GM12878 (cell line): ENCODE measurements at regions not wholly inside any gene's neighbourhood (a gene's known extent, or its start where the extent isn't known, plus 50 kb on each side); places are given as distances from the start of the nearest gene placed in this dataset.

Experiments used
- ATAC-seq: fragments of 200-7000 bp; cut with Tn5 transposase; 3 replicates; pipeline ENCODE4 v1.9.1; 2020; ENCODE audit warnings: mild to moderate bottlenecking, moderate library complexity
- BruUV-seq: library from RNA; stranded (reverse); fragments of 400-500 nt; replicated peaks from 2 replicates; lab custom pipeline; 2021; lab: Mats Ljungman, UMichigan
- CTCF ChIA-PET: fragments of 300-600 bp; sonication (Branson Sonifier 250); formaldehyde crosslinking; extraction: SDS; loops from one replicate; lab custom pipeline; 2021; ENCODE audit warnings: inconsistent platforms; lab: Yijun Ruan, JAX
- POLR2A ChIA-PET: fragments of 350-600 bp; formaldehyde crosslinking; extraction: SDS; loops from one replicate; lab custom pipeline; 2021; ENCODE audit warnings: inconsistent platforms; lab: Charles Lee
- RAD21 ChIA-PET: fragments of 300-600 bp; sonication (Branson Sonifier 250); formaldehyde crosslinking; loops from one replicate; lab custom pipeline; 2023; ENCODE audit warnings: antibody characterized with exemption; ENCODE audit not compliant: unreplicated experiment; lab: Charles Lee
- SMC1A ChIA-PET: fragments of 300-600 bp; sonication (Branson Sonifier 250); formaldehyde crosslinking; loops from one replicate; lab custom pipeline; 2023; ENCODE audit not compliant: unreplicated experiment, uncharacterized antibody; lab: Charles Lee
- DNase-seq: peaks from one replicate; pipeline ENCODE4 v3.0.0-alpha.2; 2011; ENCODE audit warnings: low read depth, low spot score
- FAIRE-seq: peaks from 3 replicates; lab custom pipeline; 2011; peaks lifted over from hg19 to GRCh38; lab: Jason Lieb, UNC
- H2AFZ ChIP-seq: 2 replicates; pipeline ENCODE4 v1.6.0; 2011; ENCODE audit warnings: low read depth, low read length, control low read depth; ENCODE audit not compliant: control insufficient read depth
- H3K27ac ChIP-seq: 2 replicates; pipeline ENCODE4 v1.5.1; 2011; ENCODE audit warnings: control low read depth; ENCODE audit not compliant: control insufficient read depth, insufficient read depth
- H3K27me3 ChIP-seq, 2 experiments: replicated peaks in 1 of 2; 2 replicates each; pipeline versions ENCODE4 v1.6.0 to v1.6.1; 2011; ENCODE audit warnings: low read length in 1 of 2; ENCODE audit not compliant: control insufficient read depth in 2 of 2, insufficient read depth in 2 of 2
- H3K36me3 ChIP-seq, 2 experiments: 2 replicates each; pipeline ENCODE4 v1.5.1; 2011; ENCODE audit warnings: low read length in 1 of 2; ENCODE audit not compliant: control insufficient read depth in 2 of 2, insufficient read depth in 2 of 2
- H3K4me1 ChIP-seq: 2 replicates; pipeline ENCODE4 v1.6.1; 2011; ENCODE audit warnings: mild to moderate bottlenecking, low read length, moderate library complexity, mixed read lengths; ENCODE audit not compliant: control insufficient read depth, insufficient read depth
- H3K4me2 ChIP-seq: 2 replicates; pipeline ENCODE4 v1.6.0; 2011; ENCODE audit warnings: control low read depth; ENCODE audit not compliant: control insufficient read depth, insufficient read depth
- H3K4me3 ChIP-seq: fragments of 200-600 bp; sonication (generic); 2 replicates; pipeline ENCODE4 v1.5.1; 2016
- H3K79me2 ChIP-seq: 2 replicates; pipeline ENCODE4 v1.6.0; 2011; ENCODE audit warnings: low read length; ENCODE audit not compliant: control insufficient read depth, insufficient read depth
- H3K9ac ChIP-seq: 2 replicates; pipeline ENCODE4 v1.8.0; 2011; ENCODE audit warnings: low read length, control low read depth, mixed read lengths; ENCODE audit not compliant: control insufficient read depth, insufficient read depth
- H3K9me3 ChIP-seq: replicated peaks from 3 replicates; pipeline ENCODE4 v1.5.1; 2011; ENCODE audit warnings: mild to moderate bottlenecking, low read length; ENCODE audit not compliant: control insufficient read depth, insufficient read depth
- H4K20me1 ChIP-seq: 2 replicates; pipeline ENCODE4 v1.6.0; 2011; ENCODE audit not compliant: control insufficient read depth, insufficient read depth
- BRCA1 ChIP-seq: IDR thresholded peaks from 2 replicates; pipeline ENCODE4 v1.6.1; 2011; ENCODE audit warnings: low read depth, low read length, improper control_type of control experiment
- NRF1 ChIP-seq: conservative IDR thresholded peaks from 2 replicates; pipeline ENCODE4 v1.6.1; 2011; ENCODE audit warnings: mild to moderate bottlenecking, low read depth, low read length, improper control_type of control experiment
- PAX5 ChIP-seq: IDR thresholded peaks from 2 replicates; pipeline ENCODE4 v1.6.1; 2011; ENCODE audit warnings: low read depth, low read length, borderline replicate concordance
- SMAD5 ChIP-seq: IDR thresholded peaks from 2 replicates; pipeline ENCODE4 v1.6.1; 2016; ENCODE audit warnings: antibody characterized with exemption, low read depth
- WGBS: methylation state at CpG from one replicate; pipeline ENCODE4 v1.1.6; 2016; ENCODE audit warnings: low lambda C conversion rate; ENCODE audit not compliant: insufficient replicate concordance, insufficient coverage; ENCODE audit errors: missing lambda C conversion rate; 5-methylcytosine and 5-hydroxymethylcytosine counted together
- in situ Hi-C: fragments of 300-500 bp; cut with MboI; formaldehyde crosslinking; loops from 9 replicates; pipeline ENCODE4 v1.14.3; 2018; ENCODE audit warnings: mixed read lengths
- intact Hi-C: fragments of 100-400 bp; cut with micrococcal nuclease; formaldehyde crosslinking; loops from one replicate; pipeline ENCODE4 v1.14.2; 2022; ENCODE audit not compliant: unreplicated experiment
- TF ChIP-seq, protein P1 (sequence below): fragments of 450-650 bp; IDR thresholded peaks from 2 replicates; pipeline ENCODE4 v1.6.1; 2018; ENCODE audit warnings: mild to moderate bottlenecking, low read depth, moderate library complexity; ENCODE audit not compliant: partially characterized antibody

DNA sequence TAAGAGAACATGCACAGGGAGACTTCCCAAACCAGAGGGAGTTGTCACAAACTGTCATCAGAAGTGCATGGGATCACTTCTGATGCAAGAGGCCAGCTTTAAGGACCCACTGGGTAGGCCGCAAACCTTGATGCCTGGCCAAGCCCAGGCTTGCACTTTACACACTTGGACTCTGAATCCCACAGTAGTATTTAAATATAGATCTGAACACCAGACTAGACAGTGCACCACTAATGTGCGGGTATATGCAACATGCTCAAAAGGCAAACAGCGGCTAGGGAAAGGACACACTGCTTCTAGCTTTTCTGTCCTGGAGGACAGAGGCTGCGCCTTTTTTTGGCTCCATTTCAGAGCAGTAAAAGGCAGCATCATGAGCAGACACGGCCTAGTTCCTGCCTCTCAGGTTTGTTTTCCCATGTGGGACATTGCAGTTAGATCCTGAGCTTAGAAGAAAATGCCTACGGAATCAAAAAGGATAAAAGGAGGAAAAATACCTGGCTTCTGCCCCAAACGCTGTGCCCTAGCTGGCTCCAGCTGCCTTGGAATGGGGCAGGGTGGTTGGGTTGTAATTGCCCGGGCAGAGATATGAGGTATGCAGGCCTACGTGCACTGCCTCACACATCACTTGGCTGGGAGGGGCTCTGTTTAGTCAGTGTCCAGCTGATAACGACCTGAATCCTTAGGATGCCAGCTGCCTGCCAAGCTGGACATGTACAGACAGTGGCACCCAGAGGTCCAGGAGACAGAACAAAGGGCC, 84.5 kb upstream of the EGLN3 start:
- no peak overlapping the region for H3K4me2 ChIP-seq

More for the DNA sequence above, 84.5 kb upstream of the EGLN3 start:
- H3K9ac ChIP-seq, result no peak overlapping the region
- TF ChIP-seq SMAD5, result no peak
- TF ChIP-seq PAX5, result no peak
- TF ChIP-seq, protein P1, sequence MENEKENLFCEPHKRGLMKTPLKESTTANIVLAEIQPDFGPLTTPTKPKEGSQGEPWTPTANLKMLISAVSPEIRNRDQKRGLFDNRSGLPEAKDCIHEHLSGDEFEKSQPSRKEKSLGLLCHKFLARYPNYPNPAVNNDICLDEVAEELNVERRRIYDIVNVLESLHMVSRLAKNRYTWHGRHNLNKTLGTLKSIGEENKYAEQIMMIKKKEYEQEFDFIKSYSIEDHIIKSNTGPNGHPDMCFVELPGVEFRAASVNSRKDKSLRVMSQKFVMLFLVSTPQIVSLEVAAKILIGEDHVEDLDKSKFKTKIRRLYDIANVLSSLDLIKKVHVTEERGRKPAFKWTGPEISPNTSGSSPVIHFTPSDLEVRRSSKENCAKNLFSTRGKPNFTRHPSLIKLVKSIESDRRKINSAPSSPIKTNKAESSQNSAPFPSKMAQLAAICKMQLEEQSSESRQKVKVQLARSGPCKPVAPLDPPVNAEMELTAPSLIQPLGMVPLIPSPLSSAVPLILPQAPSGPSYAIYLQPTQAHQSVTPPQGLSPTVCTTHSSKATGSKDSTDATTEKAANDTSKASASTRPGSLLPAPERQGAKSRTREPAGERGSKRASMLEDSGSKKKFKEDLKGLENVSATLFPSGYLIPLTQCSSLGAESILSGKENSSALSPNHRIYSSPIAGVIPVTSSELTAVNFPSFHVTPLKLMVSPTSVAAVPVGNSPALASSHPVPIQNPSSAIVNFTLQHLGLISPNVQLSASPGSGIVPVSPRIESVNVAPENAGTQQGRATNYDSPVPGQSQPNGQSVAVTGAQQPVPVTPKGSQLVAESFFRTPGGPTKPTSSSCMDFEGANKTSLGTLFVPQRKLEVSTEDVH, result no peak
- no peak for TF ChIP-seq BRCA1
- TF ChIP-seq NRF1, result no peak
- no peaks in the 10 kb centered on the region for H3K9me3 ChIP-seq
- BruUV-seq, result no TSS peak
- ChIA-PET SMC1A (interaction anchor here (0.6 to 4.8 kb wide), 5 partner anchors 13 to 1807 kb away, joined by 3 to 28 read pairs (median 4); no protein-coding TSS in a partner anchor), POLR2A (no interaction called here), CTCF (interaction anchor here (0.6 to 4.4 kb wide), 4 partner anchors 15 to 66 kb away, joined by 3 to 23 read pairs (median 3); no protein-coding TSS in a partner anchor), RAD21 (interaction anchor here (1.0 to 2.0 kb wide), 3 partner anchors 9 to 91 kb away, joined by 3 to 5 read pairs (median 4); no protein-coding TSS in a partner anchor)
- DNase-seq, result no peak
- intact Hi-C loops (no loop called here), in situ Hi-C loops (no loop called here)
- H3K27me3 ChIP-seq, result no peaks in the 10 kb centered on the region
- H4K20me1 ChIP-seq, result no peaks in the 10 kb centered on the region
- no peaks in the 10 kb centered on the region for H3K79me2 ChIP-seq
- H3K36me3 ChIP-seq, result no peaks in the 10 kb centered on the region
- WGBS, result 56% methylated on average over 9 of the region's 10 CpGs
- ATAC-seq, result no peak
- no peak for FAIRE-seq
- no peak overlapping the region for H3K27ac ChIP-seq
- no peaks in the 10 kb centered on the region for H3K4me1 ChIP-seq
- no peak overlapping the region for H2AFZ ChIP-seq
- no peak overlapping the region for H3K4me3 ChIP-seq
